SK-N-MC (cell line): ENCODE measurements at regions not wholly inside any gene's neighbourhood (a gene's known extent, or its start where the extent isn't known, plus 50 kb on each side); places are given as distances from the start of the nearest gene placed in this dataset.

Experiments
- DNase-seq: peaks from one replicate; pipeline ENCODE4 v3.0.0-alpha.2; 2011; ENCODE audit warnings: low read depth, low spot score
- H3K27ac ChIP-seq: fragments of 200-600 bp; sonication (generic); 2 replicates; pipeline ENCODE4 v1.5.1; 2016; ENCODE audit warnings: mixed run types
- H3K36me3 ChIP-seq: fragments of 200-600 bp; sonication (generic); 2 replicates; pipeline ENCODE4 v1.6.1; 2017; ENCODE audit warnings: antibody characterized with exemption, low read length, mixed read lengths; ENCODE audit not compliant: insufficient read depth
- H3K4me3 ChIP-seq: fragments of 200-600 bp; sonication (generic); 2 replicates; pipeline ENCODE4 v1.5.1; 2016
- H3K9ac ChIP-seq: fragments of 200-600 bp; sonication (generic); 2 replicates; pipeline ENCODE4 v1.8.0; 2017; ENCODE audit warnings: mixed run types, mixed read lengths; ENCODE audit not compliant: insufficient read length
- H3K9me3 ChIP-seq: fragments of 200-600 bp; sonication (generic); 2 replicates; pipeline ENCODE4 v1.6.1; 2017; ENCODE audit warnings: low read depth, mild to moderate bottlenecking, antibody characterized with exemption, low read length, moderate library complexity, mixed read lengths
- EZH2 ChIP-seq: fragments of 200-600 bp; sonication (generic); IDR thresholded peaks from one replicate; pipeline ENCODE4 v1.6.1; 2017; ENCODE audit warnings: antibody characterized with exemption
- FOXP2 ChIP-seq: optimal IDR thresholded peaks from 2 replicates; pipeline ENCODE3; 2011; ENCODE audit warnings: mild to moderate bottlenecking, moderate library complexity; ENCODE audit not compliant: insufficient read depth; ENCODE audit errors: extremely low read length, control extremely low read depth
- POLR2AphosphoS5 ChIP-seq: IDR thresholded peaks from 2 replicates; pipeline ENCODE4 v1.6.1; 2012; ENCODE audit warnings: mild to moderate bottlenecking, low read depth, low read length, borderline replicate concordance

- Histone ChIP-seq H3K4me3 (peak overlapping the region; percentile 44), H3K36me3 (no peaks in the 10 kb centered on the region), H3K9me3 (no peaks in the 10 kb centered on the region), H3K9ac (peak overlapping the region; percentile 78), H3K27ac (peak overlapping the region; percentile 97)
- no peak for TF ChIP-seq EZH2
- no peak for TF ChIP-seq POLR2AphosphoS5
- TF ChIP-seq FOXP2: no peak
- DNase-seq: peak; percentile 76
These were observed 143.0 kb upstream of the HDAC9 start for GRCh38 chr7:18352339-18353255.

- Histone ChIP-seq H3K36me3 (no peaks in the 10 kb centered on the region), H3K4me3 (peak overlapping the region; percentile 44), H3K9me3 (no peaks in the 10 kb centered on the region), H3K27ac (peak overlapping the region; percentile 97), H3K9ac (peak overlapping the region; percentile 78)
- TF ChIP-seq EZH2 (no peak), POLR2AphosphoS5 (no peak; the same call in 1 of the 2 replicates)
- no peak for DNase-seq
These were observed 142.2 kb upstream of the HDAC9 start for GRCh38 chr7:18353339-18353738.

GRCh38 chr7:18354108-18355085 is 141.2 kb upstream of the HDAC9 start:
- DNase-seq: no peak
- TF ChIP-seq EZH2 (no peak), POLR2AphosphoS5 (no peak), FOXP2 (no peak)
- no peaks in the 10 kb centered on the region for H3K9me3 ChIP-seq
- no peak overlapping the region for H3K4me3 ChIP-seq
- peak overlapping the region; percentile 78 for H3K9ac ChIP-seq
- peak overlapping the region; percentile 97 for H3K27ac ChIP-seq
- H3K36me3 ChIP-seq: no peaks in the 10 kb centered on the region

GRCh38 chr7:18356191-18356645 is 139.3 kb upstream of the HDAC9 start:
- TF ChIP-seq FOXP2 (no peak), POLR2AphosphoS5 (no peak), EZH2 (no peak)
- no peak for DNase-seq
- H3K9ac ChIP-seq: peak overlapping the region; percentile 71
- H3K36me3 ChIP-seq: no peaks in the 10 kb centered on the region
- H3K27ac ChIP-seq: peak overlapping the region; percentile 97
- peak overlapping the region; percentile 46 for H3K4me3 ChIP-seq
- no peaks in the 10 kb centered on the region for H3K9me3 ChIP-seq

GRCh38 chr7:18357691-18358090 is 137.9 kb upstream of the HDAC9 start:
- Histone ChIP-seq H3K9ac (peak overlapping the region; percentile 56), H3K9me3 (no peaks in the 10 kb centered on the region), H3K4me3 (no peak overlapping the region), H3K36me3 (no peaks in the 10 kb centered on the region), H3K27ac (no peak overlapping the region)
- TF ChIP-seq EZH2 (no peak), POLR2AphosphoS5 (no peak), FOXP2 (no peak)
- DNase-seq: no peak

GRCh38 chr7:18361756-18362155 is 133.8 kb upstream of the HDAC9 start:
- Histone ChIP-seq H3K27ac (peak overlapping the region; percentile 83), H3K4me3 (no peak overlapping the region), H3K9me3 (no peaks in the 10 kb centered on the region), H3K9ac (no peak overlapping the region), H3K36me3 (no peaks in the 10 kb centered on the region)
- no peak for DNase-seq
- TF ChIP-seq FOXP2 (no peak), EZH2 (no peak), POLR2AphosphoS5 (no peak; the same call in 1 of the 2 replicates)

- peak overlapping the region; percentile 8; the same call in 1 of the 2 replicates for H3K4me3 ChIP-seq
- peak overlapping the region; percentile 83 for H3K27ac ChIP-seq
- no peak for DNase-seq
- H3K9me3 ChIP-seq: no peaks in the 10 kb centered on the region
- H3K9ac ChIP-seq: no peak overlapping the region
- no peaks in the 10 kb centered on the region for H3K36me3 ChIP-seq
- TF ChIP-seq EZH2 (no peak), POLR2AphosphoS5 (no peak), FOXP2 (no peak)
These were observed 131.7 kb upstream of the HDAC9 start for GRCh38 chr7:18363751-18364380.
